Dermis microvascular lymphatic vessel endothelial cell (primary cell): ENCODE measurements at regions not wholly inside any gene's neighbourhood (a gene's known extent, or its start where the extent isn't known, plus 50 kb on each side); places are given as distances from the start of the nearest gene placed in this dataset.

Experiments
- DNase-seq, 2 donors: peaks; one replicate each; pipeline versions ENCODE4 v3.0.0 to v3.0.0-alpha.2; 2010; ENCODE audit warnings: low read depth in 2 of 2

DNA sequence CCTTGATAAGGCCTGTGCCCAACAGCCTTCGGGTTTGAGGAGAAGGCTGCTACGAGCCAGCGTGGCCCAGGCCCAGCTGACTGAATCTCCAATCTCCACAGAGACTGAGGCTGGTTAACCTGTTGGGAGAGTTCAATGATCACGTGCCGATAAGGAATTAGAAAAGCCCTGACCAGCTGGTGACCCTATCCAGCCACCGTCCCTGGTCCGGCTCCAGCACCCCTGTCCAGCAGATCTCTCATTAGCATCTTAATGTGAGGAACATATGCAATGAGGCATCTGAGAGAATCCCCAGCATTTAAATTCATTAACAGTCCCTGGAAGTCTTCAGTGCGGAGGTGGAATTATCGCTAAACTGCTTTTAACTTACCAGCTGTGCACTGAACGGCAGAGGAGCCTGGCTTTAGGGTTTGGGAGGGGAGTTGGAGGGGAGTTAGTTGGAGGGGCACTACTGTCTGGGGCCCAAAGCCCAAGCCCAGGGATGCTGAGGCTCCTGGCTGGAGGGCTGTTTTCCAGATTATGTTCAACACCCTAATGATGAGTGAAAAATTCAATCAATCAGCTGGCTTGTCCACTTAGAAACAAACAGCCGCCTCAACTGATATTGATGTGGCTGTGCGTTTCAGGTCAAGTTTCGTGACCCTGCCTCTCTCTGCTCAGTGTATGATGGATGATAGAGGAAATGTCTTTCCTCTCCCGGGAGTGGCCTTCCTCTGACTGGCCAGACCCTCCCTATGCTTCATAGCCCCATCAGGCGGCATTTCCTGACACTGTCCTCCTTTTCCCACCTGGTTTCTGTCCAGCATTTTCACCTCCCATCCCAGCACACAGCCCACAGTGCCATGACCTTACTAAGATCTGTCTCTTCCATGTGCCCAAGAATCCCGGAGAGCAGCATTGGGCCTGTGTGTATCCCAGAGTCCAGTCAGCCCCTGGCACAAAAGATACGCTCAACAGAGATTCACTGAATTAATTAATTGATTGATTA is 184.5 kb downstream of the CCT6B start:
- no peak for DNase-seq

DNA sequence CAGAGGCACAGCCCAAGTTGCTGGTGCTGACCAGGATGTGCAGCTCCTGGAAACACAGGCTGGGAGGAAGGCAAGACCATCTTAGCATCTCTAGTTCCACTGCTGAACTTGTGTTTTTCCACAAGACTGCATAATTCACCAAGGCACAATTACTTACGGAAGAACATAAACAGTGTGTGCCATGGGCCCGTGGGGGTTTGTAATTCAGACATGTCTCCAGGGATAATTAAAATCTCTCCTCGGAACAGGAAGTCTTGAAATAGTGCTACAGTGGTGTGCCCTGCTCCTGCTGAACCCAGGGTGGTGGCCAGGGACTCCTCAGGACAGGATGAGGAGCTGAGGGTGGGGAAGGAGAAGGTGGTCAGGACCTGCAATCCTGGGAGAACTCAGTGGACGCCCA is 188.2 kb downstream of the CCT6B start:
- DNase-seq: no peak

DNA sequence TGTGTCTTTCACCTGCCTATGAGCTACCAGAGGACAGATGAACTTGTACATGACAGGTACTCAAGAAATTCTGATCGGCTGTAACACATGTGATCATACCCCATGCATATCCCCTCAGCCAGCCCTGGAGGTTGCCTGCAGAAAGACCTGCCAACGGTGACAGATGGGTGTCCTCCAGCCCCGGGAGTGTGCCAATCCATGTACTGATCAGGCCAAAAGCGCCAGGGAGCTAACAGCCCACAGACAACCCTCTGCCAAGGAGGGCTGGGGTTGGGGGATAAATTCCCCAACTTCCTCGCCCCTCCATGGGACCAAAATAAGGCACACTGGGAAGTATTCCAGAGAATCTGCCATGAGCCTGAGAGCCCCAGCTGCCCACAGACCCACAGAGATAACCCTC is 189.4 kb downstream of the CCT6B start:
- DNase-seq: no peak

DNA sequence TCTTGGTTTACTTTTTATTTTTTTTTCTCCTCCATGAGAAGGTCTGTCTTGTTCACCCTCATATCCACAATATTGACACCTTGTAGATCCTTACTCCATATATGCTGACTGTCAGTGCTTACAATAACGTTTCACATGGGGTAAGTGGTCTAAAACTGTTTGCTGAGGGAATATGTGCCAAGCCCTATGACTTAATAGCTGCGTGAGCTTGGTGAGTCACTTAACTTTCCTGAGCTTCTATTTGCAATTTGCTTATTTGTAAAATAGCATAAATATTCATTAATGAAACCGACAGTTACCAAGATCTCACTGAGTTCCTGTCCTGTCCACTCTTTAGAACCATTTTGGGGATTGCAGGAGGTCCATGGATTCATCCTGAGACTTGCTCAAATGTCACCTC is 190.7 kb downstream of the CCT6B start:
- DNase-seq: no peak

DNA sequence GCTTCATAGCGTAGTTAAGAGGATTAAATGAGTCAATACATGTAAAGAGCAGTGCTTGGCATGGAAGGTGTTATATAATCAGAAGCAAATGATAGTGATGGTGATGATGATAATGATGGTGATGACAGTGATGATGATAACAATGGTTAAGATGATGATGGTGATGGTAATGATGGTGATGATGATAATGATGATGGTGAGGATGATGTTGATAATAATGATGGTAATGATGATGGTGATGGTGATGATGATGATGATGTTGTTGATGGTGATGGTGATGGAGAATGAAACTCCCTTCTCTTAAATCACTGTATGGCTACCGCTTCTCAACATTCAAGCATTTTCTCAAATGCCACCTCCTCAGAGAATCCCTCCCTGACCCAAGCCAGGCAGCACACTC is 190.5 kb downstream of the TMEM132E start:
- DNase-seq: no peak

DNA sequence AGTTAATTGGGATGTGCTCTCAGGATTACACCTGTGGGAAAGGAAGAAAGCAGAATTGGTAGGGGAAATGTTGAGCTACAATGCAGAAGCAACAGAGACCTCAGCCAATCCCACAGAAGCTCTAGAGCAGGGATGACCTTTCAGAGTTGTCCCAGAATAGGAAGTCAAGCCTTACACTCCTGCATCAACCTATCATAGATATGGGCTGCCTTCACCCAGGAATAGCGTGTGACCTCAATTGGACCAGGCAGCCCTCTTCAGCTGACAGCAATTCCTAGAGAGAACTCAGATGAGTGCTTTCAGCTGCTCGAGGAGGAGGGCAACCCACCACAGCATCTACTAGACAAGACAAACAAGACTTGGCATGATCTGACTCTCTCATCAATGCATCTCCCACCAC is 189.7 kb downstream of the TMEM132E start:
- no peak for DNase-seq

DNA sequence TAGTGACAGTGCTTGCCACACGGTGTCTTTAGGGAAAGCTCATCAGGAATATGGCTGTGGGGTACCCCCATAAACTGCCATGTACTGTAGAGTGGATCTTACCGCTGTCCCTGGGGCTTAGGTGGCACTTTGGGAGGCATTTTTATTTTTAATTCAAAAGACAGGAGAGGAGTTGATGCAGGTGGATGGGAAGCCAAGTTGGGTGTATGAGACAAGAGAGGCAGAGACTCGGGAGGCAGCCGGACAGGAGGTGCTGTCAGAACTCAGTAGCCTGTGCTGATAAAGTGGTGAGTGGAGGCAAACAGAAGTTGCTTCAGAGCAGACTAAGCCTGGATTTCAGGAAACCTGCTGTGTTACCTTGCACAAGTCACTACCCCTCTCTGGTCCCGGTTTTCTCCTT is 185.9 kb downstream of the TMEM132E start:
- DNase-seq: no peak

DNA sequence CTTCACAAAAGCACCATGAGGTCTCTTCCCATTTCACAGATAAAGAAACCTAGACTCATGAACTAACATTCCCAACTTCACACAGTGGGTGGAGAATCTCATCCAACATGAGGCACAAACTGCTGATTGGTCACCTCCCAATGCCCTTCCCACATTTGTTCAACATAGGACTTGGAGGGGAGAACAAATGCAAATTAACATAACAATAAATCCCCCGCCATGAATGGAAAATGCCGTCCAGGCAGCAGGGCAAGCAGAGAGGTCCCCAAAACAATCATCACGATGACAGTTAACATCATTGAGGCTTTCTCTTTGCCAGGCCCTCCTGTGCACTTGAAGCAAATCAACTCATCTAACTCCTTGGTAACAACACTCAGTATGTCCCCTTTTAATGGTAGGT is 185.3 kb downstream of the TMEM132E start:
- no peak for DNase-seq

DNA sequence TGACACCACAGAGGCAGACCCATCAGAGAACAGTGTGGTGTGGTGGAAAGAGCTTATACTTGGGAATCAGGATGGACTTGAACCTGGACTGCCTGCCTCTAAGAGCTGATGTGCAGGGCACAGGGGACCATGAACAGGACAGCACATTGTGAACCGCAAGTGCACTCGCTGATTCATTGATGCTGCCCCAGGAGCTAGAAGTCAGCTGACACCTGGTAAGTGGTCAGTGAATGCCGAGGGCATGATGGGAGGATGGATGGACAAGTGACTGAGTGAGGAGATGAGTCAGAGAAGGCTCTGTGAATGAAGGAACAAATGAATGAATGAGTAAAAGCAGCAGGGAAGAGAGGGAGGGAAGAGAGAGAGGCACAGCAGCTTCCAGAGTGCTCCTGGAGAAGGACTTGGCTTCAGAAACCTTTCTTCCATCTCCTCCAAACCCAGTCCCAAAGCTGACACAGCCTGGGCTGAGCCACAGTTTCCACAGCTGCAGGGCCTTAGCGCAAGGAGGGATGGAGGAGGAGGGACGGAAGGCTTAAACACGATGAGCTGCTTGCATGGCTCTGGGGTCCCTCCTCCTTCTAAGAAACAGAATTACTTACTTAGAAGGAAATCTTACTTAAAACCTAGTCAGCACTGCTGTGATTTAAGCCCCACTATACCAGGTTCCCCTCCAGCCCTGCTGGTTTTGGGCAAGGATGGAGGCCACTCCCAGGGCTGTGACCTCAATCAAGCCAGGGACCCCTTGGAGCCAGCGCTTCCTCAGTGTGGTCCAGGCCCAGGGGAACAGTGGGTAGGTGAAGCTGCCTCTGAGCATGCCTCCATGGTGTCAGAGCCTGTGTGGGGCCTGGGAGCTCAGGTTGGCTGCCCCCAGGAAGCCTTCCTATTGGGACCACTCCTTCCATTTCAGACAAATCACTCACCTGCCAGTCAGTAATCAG is 184.6 kb downstream of the TMEM132E start:
- no peak for DNase-seq

DNA sequence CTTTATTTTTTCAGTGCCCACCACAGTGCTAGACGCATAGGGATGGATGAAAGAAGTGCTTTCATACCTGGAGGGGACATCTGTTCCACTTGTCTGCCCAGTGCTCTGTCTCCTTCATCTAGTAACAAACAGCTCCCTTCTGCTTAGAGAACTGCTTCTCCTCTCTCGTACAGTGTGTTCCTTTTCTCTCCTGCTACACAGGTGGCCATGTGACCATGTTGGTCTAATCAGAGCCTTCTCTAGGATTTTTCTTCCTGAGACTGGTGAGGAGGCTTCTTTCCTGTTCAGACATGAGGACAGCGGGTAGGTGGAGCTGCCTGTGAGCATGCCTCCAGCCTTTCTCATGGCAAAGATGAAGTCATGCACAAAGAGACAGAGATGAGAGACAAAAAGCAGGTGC is 182.7 kb downstream of the TMEM132E start:
- DNase-seq: no peak

DNA sequence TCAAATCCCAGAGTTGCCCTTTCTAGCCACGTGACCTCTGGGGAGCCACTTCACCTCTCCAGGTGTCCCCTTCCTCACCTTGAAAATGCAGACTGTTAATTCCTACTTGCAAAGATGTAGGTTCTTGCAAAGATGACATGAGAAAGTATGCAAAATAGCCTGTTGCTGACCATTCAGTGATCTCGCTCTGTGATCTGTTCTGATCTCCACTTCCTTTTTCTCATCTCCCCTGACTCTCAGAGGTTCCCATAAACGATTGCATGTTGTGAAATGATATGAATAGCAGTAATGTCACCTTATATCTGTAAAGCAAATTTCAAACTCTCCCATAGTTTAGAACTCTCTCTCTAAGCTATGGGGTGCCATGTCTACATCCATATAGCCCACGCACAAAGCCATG is 182.3 kb downstream of the TMEM132E start:
- no peak for DNase-seq

DNA sequence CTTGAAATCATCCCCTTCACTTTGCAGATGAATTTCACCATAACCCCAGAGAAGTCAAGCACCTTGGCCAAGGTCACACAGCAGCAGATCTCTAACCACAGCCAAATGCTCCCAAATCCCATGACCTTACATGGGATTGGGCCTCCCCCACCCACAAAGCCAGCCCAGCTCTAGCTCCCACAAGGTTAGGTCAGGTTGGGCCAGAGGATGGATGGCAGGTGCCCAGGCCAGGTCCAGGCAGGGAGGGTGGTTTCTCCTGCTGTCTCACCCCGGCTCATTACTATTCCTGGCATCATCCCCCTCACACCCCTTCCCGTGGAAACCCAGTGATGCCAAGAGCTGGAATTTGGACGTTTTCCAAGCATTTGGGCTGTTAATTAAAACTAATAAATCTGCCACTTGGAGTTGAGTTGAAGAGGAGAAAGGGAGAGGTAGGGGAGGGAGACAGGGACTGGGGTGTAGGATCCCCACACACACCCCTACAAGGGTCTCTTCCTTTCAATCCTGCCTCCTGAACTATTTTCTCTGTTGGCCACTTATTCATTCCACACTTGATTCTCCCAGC is 181.6 kb downstream of the TMEM132E start:
- no peak for DNase-seq

DNA sequence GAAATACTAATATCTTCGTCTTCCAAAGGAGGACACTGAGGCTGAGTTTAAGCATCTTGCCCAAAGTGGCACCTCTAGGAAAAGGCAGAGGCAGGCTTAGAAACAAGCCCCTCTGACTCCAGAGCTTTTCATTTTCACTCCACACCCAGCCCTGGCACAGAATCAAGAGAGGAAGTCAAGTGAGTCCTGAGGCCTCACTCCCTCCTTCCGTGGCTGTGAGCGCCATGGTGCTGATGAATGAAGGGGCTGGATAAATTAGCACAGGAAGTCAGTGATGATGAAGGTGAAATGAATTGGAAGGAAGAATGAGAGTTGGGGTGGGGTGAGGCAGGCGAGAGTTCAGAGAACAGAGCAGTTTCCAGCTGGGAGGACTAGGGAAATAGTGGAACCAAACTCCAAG is 179.3 kb downstream of the TMEM132E start:
- DNase-seq: no peak

DNA sequence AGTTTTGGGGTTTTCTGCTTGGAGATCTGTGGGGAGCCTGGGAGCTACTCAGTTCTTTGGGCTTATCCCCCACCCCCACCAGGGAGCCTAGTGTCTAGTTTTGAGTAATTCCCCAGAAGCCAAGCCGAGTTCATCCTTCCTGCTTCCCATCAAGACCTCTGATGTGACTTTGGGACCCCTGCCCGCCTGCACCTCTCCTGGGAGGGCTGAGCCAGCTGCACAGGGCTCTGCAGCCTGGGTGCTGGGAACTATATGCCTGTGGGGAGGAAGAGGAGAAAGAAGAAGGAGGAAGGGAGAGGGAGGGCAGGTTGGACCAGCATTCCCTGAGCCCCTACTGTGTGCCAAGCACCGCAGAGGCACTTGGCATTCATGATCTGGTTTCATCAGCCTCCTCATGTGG is 178.9 kb downstream of the TMEM132E start:
- DNase-seq: no peak

DNA sequence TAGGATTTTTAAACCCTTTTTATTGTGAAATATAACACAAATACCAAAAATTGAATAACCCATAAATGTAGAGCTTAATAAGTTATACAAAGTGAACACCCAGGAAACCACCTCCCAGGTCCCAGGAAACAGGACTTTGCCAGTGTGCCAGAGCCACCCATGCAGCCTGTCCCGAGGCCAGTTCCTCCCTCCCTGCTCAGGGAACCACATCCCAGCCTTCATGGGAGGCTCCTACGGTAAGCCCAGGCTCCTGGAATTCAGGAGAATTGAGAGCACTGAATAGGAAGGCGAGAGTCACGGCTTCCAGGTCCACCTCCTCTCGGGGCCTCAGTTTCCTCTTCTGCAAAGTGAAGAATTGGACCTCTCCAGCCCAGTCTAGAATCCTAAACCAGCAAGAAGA is 178.2 kb downstream of the TMEM132E start:
- DNase-seq: no peak

DNA sequence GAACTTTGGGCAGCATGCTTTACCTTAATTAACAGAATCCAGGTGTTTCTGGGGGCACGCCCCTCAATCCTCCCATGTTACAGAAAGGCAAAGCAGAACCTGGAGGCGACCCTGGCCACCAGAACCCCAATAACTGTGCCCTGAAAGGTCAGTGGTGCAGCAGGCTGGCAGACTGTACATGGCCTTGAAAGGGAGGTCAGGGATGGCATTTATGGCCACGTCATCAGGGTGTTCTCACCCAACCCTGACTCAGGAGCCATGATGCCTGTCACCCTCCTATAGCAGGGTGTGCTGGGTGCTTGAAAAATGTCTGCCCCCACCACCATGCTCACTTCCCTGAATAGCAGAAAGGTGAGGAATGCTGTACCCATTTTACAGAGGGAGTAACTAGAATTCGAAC is 177.7 kb downstream of the TMEM132E start:
- no peak for DNase-seq

DNA sequence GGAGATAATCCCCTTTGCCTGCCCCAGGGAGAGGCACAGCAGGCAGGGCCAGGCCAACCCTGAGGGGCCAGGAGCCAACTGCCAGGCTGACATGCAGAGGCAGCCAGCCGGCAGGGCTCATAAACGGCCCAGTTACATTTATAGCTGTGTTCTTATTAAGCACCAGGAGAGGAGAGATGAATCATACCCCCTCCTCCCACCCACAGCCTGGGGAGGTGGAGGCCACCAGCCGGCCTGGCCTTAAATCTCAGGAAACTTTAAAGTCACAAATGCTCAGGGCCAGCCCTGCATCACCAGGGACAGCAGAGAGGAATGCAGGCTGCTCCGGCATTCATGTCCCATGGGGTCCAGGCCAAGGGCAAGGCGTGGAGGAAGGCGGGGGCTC is 177.2 kb downstream of the TMEM132E start:
- no peak for DNase-seq

DNA sequence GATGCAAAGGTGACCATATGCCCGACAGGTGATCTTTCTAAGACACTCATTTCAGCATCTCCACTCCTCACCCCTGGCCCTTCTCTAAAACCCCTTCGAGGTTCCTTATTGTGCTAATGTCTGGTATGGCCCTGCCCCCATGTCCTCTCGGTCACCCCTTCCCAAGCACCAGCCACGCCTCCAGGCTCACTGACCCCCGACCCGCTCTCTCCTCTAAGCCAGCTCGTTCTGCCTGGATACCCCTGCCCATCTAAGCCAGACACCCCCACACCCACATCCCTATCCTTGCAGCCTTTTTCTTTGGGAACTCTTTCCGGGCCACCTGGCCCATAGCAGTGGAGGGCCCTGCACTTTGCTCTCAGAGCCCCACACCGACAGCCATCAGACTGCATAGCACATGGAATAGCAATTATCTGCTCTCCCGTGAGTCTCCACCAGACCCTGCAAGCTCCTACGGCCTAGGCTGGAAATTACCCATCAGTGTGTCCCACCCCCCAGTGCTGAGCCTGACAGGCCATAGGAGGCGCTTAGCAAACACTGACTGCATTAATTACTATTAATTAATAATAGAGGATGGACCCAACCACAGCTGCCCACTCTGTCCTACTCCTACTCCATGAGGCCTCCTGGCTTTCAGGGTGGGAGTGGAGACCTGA is 176.7 kb downstream of the TMEM132E start:
- no peak for DNase-seq

DNA sequence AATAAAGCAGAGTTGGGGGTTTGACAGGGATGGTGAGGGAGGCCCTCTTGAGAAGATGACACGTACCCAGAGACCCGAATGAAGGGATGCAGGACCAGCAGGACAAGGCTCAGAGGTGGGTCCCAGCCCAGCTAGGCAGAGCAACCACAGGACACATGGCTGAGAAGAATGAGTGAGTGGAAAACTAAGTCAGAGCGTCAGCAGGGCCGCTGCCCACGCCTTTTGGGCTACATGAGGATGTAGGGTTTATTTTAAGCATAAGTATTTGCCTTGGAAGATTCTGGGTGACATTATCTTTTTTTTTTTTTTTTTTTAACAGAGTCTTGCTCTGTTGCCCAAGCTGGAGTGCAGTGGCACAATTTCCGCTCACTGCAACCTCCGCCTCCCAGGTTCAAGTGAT is 176.0 kb downstream of the TMEM132E start:
- DNase-seq: no peak

DNA sequence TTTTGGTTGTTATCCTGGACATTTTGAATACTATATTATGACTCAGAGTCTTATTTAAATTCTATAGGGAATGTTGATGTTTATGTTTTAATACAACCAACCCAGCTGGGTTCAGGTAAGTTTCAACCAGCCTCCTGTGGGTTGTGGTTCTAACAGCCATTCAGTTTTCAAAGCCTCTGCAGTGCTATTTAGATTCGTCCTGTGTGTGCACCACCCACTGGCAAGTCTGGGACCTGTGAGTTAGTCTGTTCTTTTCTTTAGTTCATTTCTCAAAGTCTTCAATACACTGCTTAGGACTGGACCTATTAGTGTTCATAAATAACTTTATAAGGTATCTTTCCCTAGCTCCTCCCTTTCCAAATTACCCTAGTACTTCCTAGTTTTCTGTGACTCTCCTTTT is 170.6 kb downstream of the TMEM132E start:
- DNase-seq: no peak

DNA sequence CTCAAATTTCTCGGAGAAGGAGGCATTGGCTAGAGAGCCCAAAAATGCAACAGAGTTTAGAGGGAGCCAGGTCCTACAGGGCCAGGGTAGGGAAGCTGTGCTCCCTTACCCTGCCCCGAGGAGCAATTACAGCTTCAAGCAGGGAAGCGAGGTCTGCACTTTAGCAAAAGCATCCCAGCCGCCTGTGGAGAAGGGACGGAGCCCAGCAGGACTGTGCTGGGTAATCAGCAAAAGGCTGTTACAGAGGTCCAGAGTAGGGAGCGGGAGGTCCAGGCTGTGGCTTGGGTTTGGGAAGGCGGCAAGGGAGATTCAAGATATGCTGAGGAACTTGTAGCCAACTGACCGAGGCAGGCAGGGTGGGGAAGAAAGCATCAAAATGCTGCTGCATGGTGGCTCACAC is 162.6 kb downstream of the TMEM132E start:
- DNase-seq: no peak
